ENCODE measurements at regions not wholly inside any gene's neighbourhood (a gene's known extent, or its start where the extent isn't known, plus 50 kb on each side); places are given as distances from the start of the nearest gene placed in this dataset.

GRCh38 chr16:48860341-48860740 is 250.4 kb upstream of the N4BP1 start:
- TF ChIP-seq CTCF (IDR thresholded peaks at IDR 0.05 in 4 of 5, conservative IDR thresholded peaks at IDR 0.05 in 1 of 5), result no peak
- no peak for TF ChIP-seq POLR2A (IDR thresholded peaks at IDR 0.05)

Measured in gastrocnemius medialis (tissue), 4 donors.